Activated CD8-positive, alpha-beta memory T cell treated with anti-CD3 and anti-CD28 coated beads, Interleukin-2, amount 50 U/mL, for 4 hours (primary cell): ENCODE measurements at regions not wholly inside any gene's neighbourhood (a gene's known extent, or its start where the extent isn't known, plus 50 kb on each side); places are given as distances from the start of the nearest gene placed in this dataset.
"Not testable (repeated sequence)": the region's sequence is repeated elsewhere in the genome, so short reads cannot be mapped to it uniquely, and the experiment has no call there.

Experiments used
- DNase-seq: peaks from one replicate; pipeline ENCODE4 v3.0.0-alpha.2; 2020

- no peak for DNase-seq
Observed at GRCh38 chr3:66860771-66861170, 137.3 kb upstream of the KBTBD8 start.

- DNase-seq, result no peak
Observed at GRCh38 chr3:66863205-66864111, 134.6 kb upstream of the KBTBD8 start.

- DNase-seq, result no peak
Observed at GRCh38 chr3:66884659-66885058, 113.4 kb upstream of the KBTBD8 start.

GRCh38 chr3:66885326-66886000, 112.6 kb upstream of the KBTBD8 start:
- no peak for DNase-seq

GRCh38 chr3:66889750-66890494, 108.2 kb upstream of the KBTBD8 start:
- DNase-seq, result no peak

GRCh38 chr3:66898155-66898554, 100.0 kb upstream of the KBTBD8 start:
- DNase-seq, result no peak

GRCh38 chr3:66904336-66904735, 93.8 kb upstream of the KBTBD8 start:
- DNase-seq, result no peak

GRCh38 chr3:66904831-66905493, 93.1 kb upstream of the KBTBD8 start:
- no peak for DNase-seq

GRCh38 chr3:66907136-66907535, 91.0 kb upstream of the KBTBD8 start:
- no peak for DNase-seq

- DNase-seq, result no peak
Observed at GRCh38 chr3:66910266-66911055, 87.6 kb upstream of the KBTBD8 start.

GRCh38 chr3:66912306-66912705, 85.8 kb upstream of the KBTBD8 start:
- no peak for DNase-seq

- no peak for DNase-seq
Observed at GRCh38 chr3:66922058-66922457, 76.0 kb upstream of the KBTBD8 start.

- no peak for DNase-seq
Observed at GRCh38 chr3:66923969-66924368, 74.1 kb upstream of the KBTBD8 start.

- DNase-seq, result no peak
Observed at GRCh38 chr3:66928252-66928651, 69.9 kb upstream of the KBTBD8 start.

GRCh38 chr3:66931291-66931690, 66.8 kb upstream of the KBTBD8 start:
- no peak for DNase-seq

GRCh38 chr3:66931699-66932098, 66.4 kb upstream of the KBTBD8 start:
- DNase-seq, result no peak

GRCh38 chr3:66933233-66933632, 64.9 kb upstream of the KBTBD8 start:
- DNase-seq, result no peak

GRCh38 chr3:66934041-66934440, 64.1 kb upstream of the KBTBD8 start:
- no peak for DNase-seq

GRCh38 chr3:66934725-66935124, 63.4 kb upstream of the KBTBD8 start:
- no peak for DNase-seq

GRCh38 chr3:66937041-66937440, 61.1 kb upstream of the KBTBD8 start:
- DNase-seq, result not testable (repeated sequence)

GRCh38 chr3:66938338-66938963, 59.7 kb upstream of the KBTBD8 start:
- no peak for DNase-seq

- DNase-seq, result no peak
Observed at GRCh38 chr3:66948041-66948440, 50.1 kb upstream of the KBTBD8 start.
